Effector memory CD4-positive, alpha-beta T cell (primary cell): ENCODE measurements at regions not wholly inside any gene's neighbourhood (a gene's known extent, or its start where the extent isn't known, plus 50 kb on each side); places are given as distances from the start of the nearest gene placed in this dataset.

Source experiments
- DNase-seq, 3 donors: peaks; one replicate each; pipeline ENCODE4 v3.0.0-alpha.2; 2020
- H3K27ac ChIP-seq: 2 replicates; pipeline ENCODE4 v1.7.0; 2013; ENCODE audit warnings: mild to moderate bottlenecking, low read length, moderate library complexity; ENCODE audit not compliant: insufficient read depth, poor library complexity, severe bottlenecking
- H3K27me3 ChIP-seq: replicated peaks from 2 replicates; pipeline ENCODE4 v1.7.0; 2013; ENCODE audit warnings: mild to moderate bottlenecking, low read length; ENCODE audit not compliant: insufficient read depth, control insufficient read depth, poor library complexity, severe bottlenecking
- H3K36me3 ChIP-seq: 2 replicates; pipeline ENCODE4 v1.7.0; 2013; ENCODE audit warnings: mild to moderate bottlenecking, low read length, moderate library complexity; ENCODE audit not compliant: control insufficient read depth, insufficient read depth
- H3K4me1 ChIP-seq: 2 replicates; pipeline ENCODE4 v1.7.0; 2013; ENCODE audit warnings: low read length, mild to moderate bottlenecking; ENCODE audit not compliant: control insufficient read depth, insufficient read depth, poor library complexity, severe bottlenecking
- H3K4me3 ChIP-seq: 2 replicates; pipeline ENCODE4 v1.7.0; 2013; ENCODE audit warnings: low read length, low read depth, mild to moderate bottlenecking; ENCODE audit not compliant: insufficient read depth, poor library complexity, severe bottlenecking
- H3K9me3 ChIP-seq: 2 replicates; pipeline ENCODE4 v1.7.0; 2013; ENCODE audit warnings: mild to moderate bottlenecking, low read length, moderate library complexity; ENCODE audit not compliant: control insufficient read depth

GRCh38 chr2:220043155-220043989, 415.9 kb downstream of the SLC4A3 start:
- H3K9me3 ChIP-seq = no peaks in the 10 kb centered on the region
- no peaks in the 10 kb centered on the region for H3K4me1 ChIP-seq
- H3K27ac ChIP-seq = no peak overlapping the region
- H3K4me3 ChIP-seq = no peak overlapping the region
- no peak for DNase-seq
- H3K36me3 ChIP-seq = no peaks in the 10 kb centered on the region
- no peaks in the 10 kb centered on the region for H3K27me3 ChIP-seq

GRCh38 chr2:220043990-220044335, 416.5 kb downstream of the SLC4A3 start:
- no peak for DNase-seq
- Histone ChIP-seq H3K9me3 (no peaks in the 10 kb centered on the region), H3K27me3 (no peaks in the 10 kb centered on the region), H3K27ac (no peak overlapping the region), H3K4me3 (no peak overlapping the region), H3K36me3 (no peaks in the 10 kb centered on the region), H3K4me1 (no peaks in the 10 kb centered on the region)

- H3K4me3 ChIP-seq = no peak overlapping the region
- no peaks in the 10 kb centered on the region for H3K27me3 ChIP-seq
- H3K27ac ChIP-seq = no peak overlapping the region
- no peaks in the 10 kb centered on the region for H3K4me1 ChIP-seq
- H3K9me3 ChIP-seq = no peaks in the 10 kb centered on the region
- H3K36me3 ChIP-seq = no peaks in the 10 kb centered on the region
- no peak for DNase-seq
Measured at GRCh38 chr2:220044383-220044782, 417.0 kb downstream of the SLC4A3 start.

GRCh38 chr2:220046507-220046906, 419.1 kb downstream of the SLC4A3 start:
- Histone ChIP-seq H3K27me3 (no peaks in the 10 kb centered on the region), H3K36me3 (no peaks in the 10 kb centered on the region), H3K9me3 (no peaks in the 10 kb centered on the region), H3K4me1 (no peaks in the 10 kb centered on the region), H3K4me3 (no peak overlapping the region), H3K27ac (no peak overlapping the region)
- DNase-seq = no peak

GRCh38 chr2:220051716-220052115, 424.3 kb downstream of the SLC4A3 start:
- Histone ChIP-seq H3K27ac (no peak overlapping the region), H3K4me1 (no peaks in the 10 kb centered on the region), H3K4me3 (no peak overlapping the region), H3K9me3 (no peaks in the 10 kb centered on the region), H3K27me3 (no peaks in the 10 kb centered on the region), H3K36me3 (no peaks in the 10 kb centered on the region)
- DNase-seq = no peak

GRCh38 chr2:220053919-220054318, 426.5 kb downstream of the SLC4A3 start:
- Histone ChIP-seq H3K9me3 (no peaks in the 10 kb centered on the region), H3K36me3 (no peaks in the 10 kb centered on the region), H3K4me1 (no peaks in the 10 kb centered on the region), H3K4me3 (no peak overlapping the region), H3K27ac (no peak overlapping the region), H3K27me3 (no peaks in the 10 kb centered on the region)
- no peak for DNase-seq

- H3K4me1 ChIP-seq = no peaks in the 10 kb centered on the region
- H3K36me3 ChIP-seq = no peaks in the 10 kb centered on the region
- H3K4me3 ChIP-seq = no peak overlapping the region
- no peak for DNase-seq
- H3K27me3 ChIP-seq = no peaks in the 10 kb centered on the region
- no peaks in the 10 kb centered on the region for H3K9me3 ChIP-seq
- no peak overlapping the region for H3K27ac ChIP-seq
Measured at GRCh38 chr2:220057391-220057790, 430.0 kb downstream of the SLC4A3 start.

GRCh38 chr2:220057916-220058315, 430.5 kb downstream of the SLC4A3 start:
- H3K4me3 ChIP-seq = no peak overlapping the region
- H3K27me3 ChIP-seq = no peaks in the 10 kb centered on the region
- no peaks in the 10 kb centered on the region for H3K9me3 ChIP-seq
- no peaks in the 10 kb centered on the region for H3K4me1 ChIP-seq
- H3K27ac ChIP-seq = no peak overlapping the region
- no peaks in the 10 kb centered on the region for H3K36me3 ChIP-seq
- DNase-seq = no peak

- no peak overlapping the region for H3K27ac ChIP-seq
- H3K27me3 ChIP-seq = no peaks in the 10 kb centered on the region
- no peaks in the 10 kb centered on the region for H3K4me1 ChIP-seq
- H3K36me3 ChIP-seq = no peaks in the 10 kb centered on the region
- no peak for DNase-seq
- H3K4me3 ChIP-seq = no peak overlapping the region
- H3K9me3 ChIP-seq = no peaks in the 10 kb centered on the region
Measured at GRCh38 chr2:220064111-220065030, 436.9 kb downstream of the SLC4A3 start.

- Histone ChIP-seq H3K27ac (no peak overlapping the region), H3K4me3 (no peak overlapping the region), H3K9me3 (no peaks in the 10 kb centered on the region), H3K36me3 (no peaks in the 10 kb centered on the region), H3K4me1 (no peaks in the 10 kb centered on the region), H3K27me3 (no peaks in the 10 kb centered on the region)
- no peak for DNase-seq
Measured at GRCh38 chr2:220065581-220065980, 438.2 kb downstream of the SLC4A3 start.
